Thymus (tissue), 11 donors: ENCODE measurements at regions not wholly inside any gene's neighbourhood (a gene's known extent, or its start where the extent isn't known, plus 50 kb on each side); places are given as distances from the start of the nearest gene placed in this dataset.

Source experiments
- DNase-seq, 9 donors: peaks; one replicate each; pipeline ENCODE4 v3.0.0-alpha.2; 2013; ENCODE audit warnings: low spot score in 9 of 9, low read depth in 6 of 9, missing footprints in 1 of 9
- H3K27ac ChIP-seq, 2 donors: one replicate each; pipeline ENCODE4 v1.5.1; 2013; ENCODE audit warnings: control low read depth in 1 of 2, low read depth in 1 of 2, low read length in 1 of 2, mild to moderate bottlenecking in 1 of 2, moderate library complexity in 1 of 2
- H3K27me3 ChIP-seq, 2 donors: one replicate each; pipeline ENCODE4 v1.5.1; 2013; ENCODE audit warnings: low read length in 1 of 2; ENCODE audit not compliant: control insufficient read depth in 2 of 2, insufficient read depth in 1 of 2
- H3K36me3 ChIP-seq, 2 donors: one replicate each; pipeline ENCODE4 v1.5.1; 2013; ENCODE audit warnings: low read length in 1 of 2, mild to moderate bottlenecking in 1 of 2, moderate library complexity in 1 of 2; ENCODE audit not compliant: control insufficient read depth in 2 of 2, insufficient read depth in 2 of 2
- H3K4me1 ChIP-seq, 2 donors: one replicate each; pipeline ENCODE4 v1.5.1; 2013; ENCODE audit warnings: low read length in 2 of 2; ENCODE audit not compliant: control insufficient read depth in 2 of 2, insufficient read depth in 2 of 2
- H3K4me3 ChIP-seq, 2 donors: one replicate each; pipeline ENCODE4 v1.5.1; 2013; ENCODE audit warnings: low read length in 2 of 2, control low read depth in 1 of 2, mild to moderate bottlenecking in 1 of 2
- H3K9me3 ChIP-seq, 2 donors: one replicate each; pipeline ENCODE4 v1.5.1; 2013; ENCODE audit warnings: low read length in 1 of 2, mild to moderate bottlenecking in 1 of 2; ENCODE audit not compliant: control insufficient read depth in 2 of 2, insufficient read depth in 1 of 2
- WGBS: extraction: QIAGEN DNeasy Blood & Tissue Kit; methylation state at CpG from one replicate; pipeline ENCODE4 v1.1.7; 2013; 5-methylcytosine and 5-hydroxymethylcytosine counted together
- donor health status: healthy.

DNA sequence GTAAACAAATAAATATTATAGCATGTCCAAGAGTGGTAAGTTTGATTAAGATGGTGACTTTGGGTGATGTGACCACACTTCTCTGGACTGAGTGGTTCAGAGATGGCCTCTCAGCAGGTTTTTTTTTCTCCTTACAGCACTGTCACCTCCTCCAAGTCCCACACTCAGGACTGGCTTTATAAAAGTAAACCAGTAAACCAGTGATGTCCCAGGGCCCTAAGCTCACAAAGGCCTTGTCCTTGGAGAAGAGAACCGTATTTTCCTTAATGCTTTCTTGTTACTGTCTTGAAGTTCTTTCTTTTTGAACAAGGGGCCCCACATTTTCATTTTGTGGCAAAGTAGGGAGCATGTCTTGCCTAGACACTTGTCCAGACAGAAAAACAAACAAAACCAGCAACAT lies 274.0 kb downstream of the MYCN start:
- Histone ChIP-seq H3K27me3 (no peaks in the 10 kb centered on the region), H3K4me1 (no peaks in the 10 kb centered on the region), H3K9me3 (no peaks in the 10 kb centered on the region), H3K4me3 (no peak overlapping the region), H3K27ac (no peak overlapping the region), H3K36me3 (no peaks in the 10 kb centered on the region)
- DNase-seq, result no peak
- 94% methylated on average over 1 of the region's 1 CpG for WGBS

DNA sequence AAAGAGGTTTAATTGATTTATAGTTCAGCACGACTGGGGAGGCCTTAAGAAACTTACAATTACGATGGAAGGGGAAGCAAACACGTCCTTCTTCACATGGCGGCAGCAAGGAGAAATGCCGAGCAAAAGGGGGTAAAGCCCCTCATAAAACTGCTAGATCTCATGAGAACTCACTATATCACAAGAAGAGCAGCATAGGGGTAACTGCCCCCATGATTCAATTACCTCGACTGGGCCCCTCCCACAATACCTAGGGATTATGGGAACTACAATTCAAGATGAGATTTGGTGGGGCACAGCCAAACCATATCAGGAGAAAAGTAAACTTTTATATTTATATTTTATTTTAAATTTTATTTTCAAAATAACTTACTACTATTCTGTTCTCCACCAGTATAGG lies 272.0 kb downstream of the MYCN start:
- no peak for DNase-seq
- no peaks in the 10 kb centered on the region for H3K36me3 ChIP-seq
- H3K4me3 ChIP-seq, result no peak overlapping the region
- 92% methylated on average over 6 of the region's 6 CpGs for WGBS
- H3K9me3 ChIP-seq, result peaks cover 0 to 9% of the 10 kb centered on the region in 2 donors
- H3K27ac ChIP-seq, result no peak overlapping the region
- H3K4me1 ChIP-seq, result no peaks in the 10 kb centered on the region
- no peaks in the 10 kb centered on the region for H3K27me3 ChIP-seq

DNA sequence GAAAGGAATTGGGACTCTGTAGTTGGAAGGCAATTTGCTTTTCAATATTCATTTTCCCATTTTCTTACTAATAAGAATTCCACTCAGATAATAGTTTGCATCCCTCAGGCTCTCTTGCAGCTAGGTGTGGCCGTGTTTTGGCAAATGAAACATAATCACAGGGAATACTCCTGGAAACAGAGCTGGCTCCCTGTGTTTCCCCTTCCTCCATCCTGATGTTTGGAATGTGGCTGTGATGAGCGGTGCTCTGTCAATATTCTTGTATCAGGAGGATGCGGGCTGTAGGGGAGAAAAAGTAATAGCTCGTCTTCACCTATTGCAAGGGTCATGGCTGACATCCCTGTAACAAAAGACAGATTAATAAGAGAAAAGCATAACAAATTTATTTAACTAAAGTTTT lies 271.0 kb downstream of the MYCN start:
- H3K27ac ChIP-seq, result no peak overlapping the region
- no peaks in the 10 kb centered on the region for H3K4me1 ChIP-seq
- no peak overlapping the region for H3K4me3 ChIP-seq
- peaks cover 0 to 9% of the 10 kb centered on the region in 2 donors for H3K9me3 ChIP-seq
- 97% methylated on average over 4 of the region's 4 CpGs for WGBS
- H3K36me3 ChIP-seq, result no peaks in the 10 kb centered on the region
- no peaks in the 10 kb centered on the region for H3K27me3 ChIP-seq
- no peak for DNase-seq

DNA sequence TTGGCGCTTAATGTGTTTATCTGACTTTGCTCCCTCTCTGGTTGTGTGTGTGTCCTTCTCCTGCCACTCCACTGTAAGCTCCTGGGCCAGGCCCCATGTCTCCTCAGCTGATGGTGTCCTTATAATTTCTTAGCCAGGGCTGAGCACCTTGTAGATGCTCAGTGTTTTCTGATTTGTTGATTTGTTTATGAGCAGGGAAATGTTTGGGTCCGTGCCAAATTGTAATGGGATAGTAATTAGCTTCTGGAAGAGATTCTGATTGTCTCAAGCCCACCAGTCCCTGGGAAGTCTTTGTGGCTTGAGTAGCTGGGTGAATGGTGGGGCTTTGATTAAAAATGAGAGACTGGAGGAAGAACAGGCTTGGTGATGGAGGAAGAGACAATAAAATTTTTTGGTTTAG lies 270.5 kb downstream of the MYCN start:
- no peaks in the 10 kb centered on the region for H3K36me3 ChIP-seq
- WGBS, result 92% methylated on average over 2 of the region's 2 CpGs
- H3K9me3 ChIP-seq, result peaks cover 0 to 9% of the 10 kb centered on the region in 2 donors
- no peak overlapping the region for H3K4me3 ChIP-seq
- no peak overlapping the region for H3K27ac ChIP-seq
- no peaks in the 10 kb centered on the region for H3K4me1 ChIP-seq
- no peak for DNase-seq
- H3K27me3 ChIP-seq, result no peaks in the 10 kb centered on the region

DNA sequence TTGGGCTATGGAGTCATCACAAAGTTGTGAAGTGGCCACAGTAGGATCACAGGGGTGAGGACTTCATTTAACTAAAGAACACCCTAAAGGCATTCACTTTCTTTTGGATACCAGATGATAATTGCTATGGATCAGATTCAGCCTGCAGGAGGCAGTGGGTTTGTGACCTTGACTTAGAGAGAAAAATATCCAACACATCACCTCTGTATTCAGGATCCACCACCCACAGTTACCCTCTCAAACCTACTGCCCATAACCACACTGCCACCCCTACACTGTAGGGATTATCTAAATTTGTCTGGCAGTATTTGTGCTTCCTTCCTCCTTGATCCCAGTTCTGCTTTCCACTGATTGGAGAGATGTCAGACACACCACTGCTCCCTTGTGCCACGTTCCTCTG lies 269.4 kb downstream of the MYCN start:
- Histone ChIP-seq H3K4me1 (no peaks in the 10 kb centered on the region), H3K27me3 (no peaks in the 10 kb centered on the region), H3K36me3 (no peaks in the 10 kb centered on the region), H3K4me3 (no peak overlapping the region), H3K27ac (no peak overlapping the region), H3K9me3 (peaks cover 0 to 9% of the 10 kb centered on the region in 2 donors)
- DNase-seq, result no peak
- 49% methylated on average over 1 of the region's 1 CpG for WGBS

DNA sequence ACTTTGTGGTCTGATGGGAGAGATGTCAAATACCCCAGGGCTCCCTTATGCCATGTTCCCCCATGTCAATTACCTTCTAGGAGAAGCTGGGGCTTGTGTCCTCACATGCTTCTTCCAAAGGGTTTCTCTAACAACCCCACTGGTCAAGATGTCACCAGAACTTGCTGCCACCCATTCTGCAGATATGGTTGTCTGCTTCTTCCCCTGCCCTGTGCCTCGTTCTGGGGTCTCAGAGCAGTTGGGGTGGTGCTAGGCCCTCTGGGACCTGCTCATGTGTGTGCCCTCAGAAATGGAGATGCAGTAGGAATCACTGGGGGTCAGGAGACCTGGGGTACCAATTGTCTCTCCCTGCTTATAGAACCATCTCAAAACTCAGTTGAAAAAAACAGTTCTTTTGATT lies 268.6 kb downstream of the MYCN start:
- 89% methylated on average over 1 of the region's 1 CpG for WGBS
- no peaks in the 10 kb centered on the region for H3K4me1 ChIP-seq
- DNase-seq, result no peak
- no peak overlapping the region for H3K27ac ChIP-seq
- peaks cover 0 to 9% of the 10 kb centered on the region in 2 donors for H3K9me3 ChIP-seq
- no peaks in the 10 kb centered on the region for H3K27me3 ChIP-seq
- no peaks in the 10 kb centered on the region for H3K36me3 ChIP-seq
- no peak overlapping the region for H3K4me3 ChIP-seq

DNA sequence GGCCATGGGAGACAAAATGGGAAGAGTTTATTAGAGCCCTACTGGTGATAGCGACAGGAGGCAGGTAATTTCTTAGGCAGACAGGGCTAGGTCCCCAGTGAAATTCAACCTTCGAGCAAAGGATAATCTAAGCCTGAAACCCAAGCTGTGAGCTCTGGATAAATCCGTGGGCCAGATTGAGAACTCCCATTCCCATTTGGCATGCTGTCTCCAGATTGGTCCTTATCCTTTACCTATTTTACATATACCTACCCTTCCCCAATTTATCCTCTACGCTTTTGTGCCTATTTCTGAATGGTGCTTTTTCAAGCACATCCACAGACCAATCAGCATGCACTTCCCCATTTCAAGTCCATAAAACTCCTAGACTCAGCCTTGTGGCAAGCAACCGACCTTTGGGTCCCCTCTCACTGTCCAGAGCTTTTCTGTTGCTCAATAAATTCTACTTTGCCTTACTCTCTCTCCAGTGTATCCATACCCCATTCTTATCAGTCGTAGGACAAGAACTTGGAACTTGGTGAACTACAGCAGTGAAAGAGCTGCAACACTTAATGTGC lies 268.0 kb downstream of the MYCN start:
- Histone ChIP-seq H3K9me3 (peaks cover 0 to 9% of the 10 kb centered on the region in 2 donors), H3K4me1 (no peaks in the 10 kb centered on the region), H3K36me3 (no peaks in the 10 kb centered on the region), H3K4me3 (no peak overlapping the region), H3K27ac (no peak overlapping the region), H3K27me3 (no peaks in the 10 kb centered on the region)
- WGBS, result 91% methylated on average over 6 of the region's 6 CpGs
- no peak for DNase-seq

DNA sequence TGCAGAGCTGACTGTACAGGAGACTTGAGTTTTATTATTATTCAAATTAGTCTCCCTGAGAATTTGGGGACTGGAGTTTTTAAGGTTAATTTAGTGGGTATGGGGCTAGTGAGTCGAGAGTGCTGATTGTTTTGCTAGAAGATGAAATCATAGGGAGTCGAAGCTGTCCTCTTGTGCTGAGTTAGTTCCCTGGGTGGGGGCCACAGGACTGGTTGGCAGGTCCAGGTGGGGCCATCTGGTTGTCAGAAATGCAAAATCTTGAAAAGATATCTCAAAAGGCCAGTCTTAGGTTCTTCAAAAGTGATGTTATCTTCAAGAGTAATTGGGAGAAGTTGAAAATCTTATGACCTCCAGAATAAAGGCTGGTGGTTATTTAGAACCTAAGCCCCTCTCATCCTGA lies 267.3 kb downstream of the MYCN start:
- no peak overlapping the region for H3K27ac ChIP-seq
- DNase-seq, result no peak
- H3K4me3 ChIP-seq, result no peak overlapping the region
- 90% methylated on average over 2 of the region's 2 CpGs for WGBS
- no peaks in the 10 kb centered on the region for H3K36me3 ChIP-seq
- no peaks in the 10 kb centered on the region for H3K27me3 ChIP-seq
- H3K9me3 ChIP-seq, result peaks cover 0 to 9% of the 10 kb centered on the region in 2 donors
- no peaks in the 10 kb centered on the region for H3K4me1 ChIP-seq

DNA sequence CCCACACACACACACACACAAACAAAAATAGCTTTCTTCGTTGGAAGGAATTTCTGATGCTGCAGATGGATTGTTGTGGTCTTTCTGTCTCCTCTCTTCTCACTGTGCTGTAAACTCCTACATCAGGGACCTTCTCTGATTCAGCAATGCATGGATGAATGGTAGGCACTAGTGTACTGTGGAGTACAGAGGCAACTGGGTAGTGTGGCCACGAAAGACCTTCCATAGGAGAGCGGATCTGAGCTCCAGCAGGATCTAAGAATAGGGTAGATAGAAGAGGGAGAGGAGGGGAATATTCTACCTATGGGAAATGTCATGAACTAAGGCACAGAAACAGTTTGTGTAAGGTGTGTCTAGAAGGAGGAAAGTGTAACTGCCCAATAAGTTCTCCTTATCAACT lies 266.8 kb downstream of the MYCN start:
- H3K27ac ChIP-seq, result no peak overlapping the region
- H3K4me1 ChIP-seq, result no peaks in the 10 kb centered on the region
- no peaks in the 10 kb centered on the region for H3K36me3 ChIP-seq
- WGBS, result 98% methylated on average over 3 of the region's 3 CpGs
- H3K27me3 ChIP-seq, result no peaks in the 10 kb centered on the region
- H3K9me3 ChIP-seq, result peaks cover 0 to 9% of the 10 kb centered on the region in 2 donors
- no peak overlapping the region for H3K4me3 ChIP-seq
- DNase-seq, result no peak
